LNCaP clone FGC (cell line): ENCODE measurements at regions not wholly inside any gene's neighbourhood (a gene's known extent, or its start where the extent isn't known, plus 50 kb on each side); places are given as distances from the start of the nearest gene placed in this dataset.

Source experiments
- DNase-seq: peaks from one replicate; pipeline ENCODE4 v3.0.0-alpha.2; 2011; ENCODE audit warnings: low read depth
- H3K4me3 ChIP-seq: 2 replicates; pipeline ENCODE4 v1.5.1; 2011; ENCODE audit warnings: mild to moderate bottlenecking, low read depth, low read length, control low read depth
- CTCF ChIP-seq: IDR thresholded peaks from 2 replicates; pipeline ENCODE4 v1.5.1; 2012; ENCODE audit warnings: mild to moderate bottlenecking; ENCODE audit not compliant: control insufficient read depth, insufficient read depth; ENCODE audit errors: extremely low read depth

DNA sequence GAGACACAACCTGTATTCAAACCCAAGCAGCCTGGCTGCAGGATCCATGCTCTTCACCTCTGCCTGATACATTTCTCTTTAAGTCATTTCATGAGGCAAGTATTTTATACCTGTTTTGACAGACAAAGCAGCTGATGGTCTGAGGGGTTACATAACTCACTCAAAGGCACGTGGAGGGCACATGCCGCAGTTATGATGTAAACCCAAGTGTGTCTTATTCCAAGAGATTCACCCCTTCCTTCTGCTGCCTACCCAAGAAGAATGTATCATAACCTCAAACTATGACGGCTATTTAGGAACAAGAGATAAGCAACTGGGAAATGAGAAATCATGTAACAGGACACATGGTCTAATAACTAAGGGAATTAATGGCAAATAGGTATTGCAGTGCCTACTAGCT, 329.8 kb upstream of the TMPO start:
- H3K4me3 ChIP-seq: no peak overlapping the region
- no peak for TF ChIP-seq CTCF
- DNase-seq: no peak

- DNase-seq: no peak
- TF ChIP-seq CTCF: no peak
Measured at GRCh38 chr12:98188650-98189077, 326.7 kb upstream of the TMPO start.

GRCh38 chr12:98194591-98194990, 320.8 kb upstream of the TMPO start:
- no peak for DNase-seq
- TF ChIP-seq CTCF: no peak
- H3K4me3 ChIP-seq: no peak overlapping the region

More at GRCh38 chr12:98188650-98189077, 326.7 kb upstream of the TMPO start:
- H3K4me3 ChIP-seq: no peak overlapping the region

- H3K4me3 ChIP-seq: no peak overlapping the region
- no peak for DNase-seq
- TF ChIP-seq CTCF: no peak
Measured at GRCh38 chr12:98198261-98198982, 317.0 kb upstream of the TMPO start.

DNA sequence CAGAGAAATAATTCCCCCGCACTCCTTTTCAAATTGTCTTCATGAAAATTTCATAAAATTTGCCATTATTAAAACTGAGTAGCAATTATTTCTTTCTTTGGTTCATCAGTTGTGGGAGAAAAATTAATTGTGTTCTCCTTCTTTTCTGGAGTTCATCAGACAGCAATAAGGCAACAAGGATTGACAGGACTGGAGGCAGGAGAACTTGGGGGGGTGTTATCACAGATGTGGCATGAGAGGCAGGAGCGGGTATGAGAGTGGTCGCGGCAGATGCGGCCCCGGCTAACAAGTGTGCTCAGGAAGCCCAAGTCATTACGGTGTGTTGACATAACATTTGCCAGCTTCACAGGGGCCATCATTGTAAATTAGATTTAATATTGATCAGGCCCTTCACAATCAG, 306.6 kb upstream of the TMPO start:
- TF ChIP-seq CTCF: no peak
- DNase-seq: no peak
- H3K4me3 ChIP-seq: no peak overlapping the region

GRCh38 chr12:98211909-98212695, 303.3 kb upstream of the TMPO start:
- no peak for DNase-seq
- TF ChIP-seq CTCF: no peak
- no peak overlapping the region for H3K4me3 ChIP-seq
